ENCODE measurements at regions not wholly inside any gene's neighbourhood (a gene's known extent, or its start where the extent isn't known, plus 50 kb on each side); places are given as distances from the start of the nearest gene placed in this dataset.
A peak's percentile ranks its signal among the peaks of the same experiment; 100 is the strongest.

GRCh38 chr5:98397081-98397480, 376.4 kb upstream of the RGMB start:
- dilution Hi-C loops (cut with HindIII; ENCODE audit: low sequenced_read_pairs, unreplicated experiment) (no loop called here), in situ Hi-C loops (cut with MboI; ENCODE audit: low sequenced_read_pairs) (no loop called here), intact Hi-C loops (cut with micrococcal nuclease) (no loop called here)
- H2BK15ac ChIP-seq (ENCODE audit: low read depth, low read length), result no peak overlapping the region
- no peak overlapping the region for H2AFZ ChIP-seq (replicated peaks; ENCODE audit: low read length, poor library complexity)
- no peak overlapping the region for H4K8ac ChIP-seq (ENCODE audit: low read depth in 2 of 2, low read length in 2 of 2)
- H3K9me3 ChIP-seq (ENCODE audit: control insufficient read depth, insufficient read depth, low read length), result no peaks in the 10 kb centered on the region
- H3K79me1 ChIP-seq (ENCODE audit: low read depth in 1 of 2, low read length in 2 of 2), result no peaks in the 10 kb centered on the region
- no peak overlapping the region for H3K27ac ChIP-seq (ENCODE audit: insufficient read depth, low read length)
- no peak overlapping the region for H3K4ac ChIP-seq (ENCODE audit: low read depth, low read length)
- no peak overlapping the region for H3K18ac ChIP-seq (ENCODE audit: low read depth, low read length)
- no peak overlapping the region for H2AK5ac ChIP-seq (ENCODE audit: low read depth, low read length)
- no peak overlapping the region for H4K5ac ChIP-seq (ENCODE audit: low read depth, low read length)
- ATAC-seq (ENCODE audit: low read depth), result no peak
- H2BK120ac ChIP-seq (ENCODE audit: low read depth, low read length), result no peak overlapping the region
- H3K23ac ChIP-seq (ENCODE audit: low read depth, low read length), result no peak overlapping the region
- no peak for TF ChIP-seq POLR2A (IDR thresholded peaks at IDR 0.05; ENCODE audit: low read depth, low read length)
- TF ChIP-seq NFE2L2 (IDR thresholded peaks at IDR 0.05; ENCODE audit: low read depth, low read length), result no peak
- 0 out of 2 replicates have a peak, but pooled peaks have one; percentile 19 for TF ChIP-seq MAFK (IDR thresholded peaks at IDR 0.05; ENCODE audit: low read depth, low read length)
- no peak for TF ChIP-seq MAZ (IDR thresholded peaks at IDR 0.05; ENCODE audit: borderline replicate concordance, low read depth, low read length)
- H2AK9ac ChIP-seq (replicated peaks; ENCODE audit: low read depth, low read length, poor library complexity), result no peak overlapping the region
- no peaks in the 10 kb centered on the region for H3K27me3 ChIP-seq (ENCODE audit: control insufficient read depth, insufficient read depth, low read length)
- H3K9ac ChIP-seq (ENCODE audit: low read depth, low read length), result no peak overlapping the region
- H2BK5ac ChIP-seq (ENCODE audit: low read depth, low read length, poor library complexity, severe bottlenecking), result no peak overlapping the region
- peak; percentile 52 for DNase-seq
- no peak overlapping the region for H3K4me2 ChIP-seq (ENCODE audit: low read depth, low read length)
- H3K56ac ChIP-seq (ENCODE audit: extremely low read depth, insufficient read depth, low read length), result no peak overlapping the region
- H3K9me1 ChIP-seq (ENCODE audit: insufficient read depth, low read length), result no peaks in the 10 kb centered on the region
- H4K91ac ChIP-seq (ENCODE audit: insufficient read depth, low read depth, low read length), result no peak overlapping the region
- no peak overlapping the region for H2BK20ac ChIP-seq (ENCODE audit: low read depth, low read length)
- no peak overlapping the region for H3K14ac ChIP-seq (replicated peaks; ENCODE audit: low read depth, low read length)
- ChIA-PET POLR2A (ENCODE audit: unreplicated experiment) (interaction anchor here (0.6 kb wide), 1 partner anchor 195 kb away, joined by 3 read pairs; no protein-coding TSS in a partner anchor), CTCF (no interaction called here)
- no peaks in the 10 kb centered on the region for H3K36me3 ChIP-seq (ENCODE audit: control insufficient read depth, insufficient read depth, low read length)
- no TSS peak for BruUV-seq (replicated peaks)
- 93% methylated on average over 3 of the region's 3 CpGs; no CpG with 5 or more reads in 1 of the 2 experiments for WGBS, 2 experiments (ENCODE audit: extremely low coverage in 2 of 2, insufficient read length in 1 of 2)
- peaks cover 4% of the 10 kb centered on the region for H3K4me1 ChIP-seq (ENCODE audit: control insufficient read depth, insufficient read depth, low read length)
- no peaks in the 10 kb centered on the region for H4K20me1 ChIP-seq (ENCODE audit: insufficient read depth, low read length)
- no peak overlapping the region for H3K4me3 ChIP-seq (ENCODE audit: insufficient read depth, low read depth, low read length)
